GM23338 (cell line): ENCODE measurements at regions not wholly inside any gene's neighbourhood (a gene's known extent, or its start where the extent isn't known, plus 50 kb on each side); places are given as distances from the start of the nearest gene placed in this dataset.

Experiments
- ATAC-seq: fragments of 200-7000 bp; cut with Tn5 transposase; 3 replicates; pipeline ENCODE4 v1.9.1; 2020
- DNase-seq: peaks from one replicate; pipeline ENCODE4 v3.0.0-alpha.2; 2015; ENCODE audit warnings: low spot score
- H2AFZ ChIP-seq: fragments of 200-600 bp; sonication (generic); 2 replicates; pipeline ENCODE4 v1.8.0; 2016; ENCODE audit warnings: antibody characterized with exemption, mild to moderate bottlenecking, moderate library complexity
- H3F3A ChIP-seq: fragments of 200-600 bp; sonication (generic); replicated peaks from 2 replicates; pipeline ENCODE4 v1.8.0; 2017; ENCODE audit warnings: antibody characterized with exemption, mixed run types, low read depth
- H3K27ac ChIP-seq: fragments of 200-600 bp; sonication (generic); 2 replicates; pipeline ENCODE4 v1.6.1; 2016; ENCODE audit warnings: low read depth
- H3K27me3 ChIP-seq: fragments of 200-600 bp; sonication (generic); 2 replicates; pipeline ENCODE4 v1.8.0; 2016; ENCODE audit warnings: mild to moderate bottlenecking, mixed run types, moderate library complexity; ENCODE audit not compliant: insufficient read depth
- H3K36me3 ChIP-seq: fragments of 200-600 bp; sonication (generic); 2 replicates; pipeline ENCODE4 v1.8.0; 2016; ENCODE audit warnings: mild to moderate bottlenecking; ENCODE audit not compliant: insufficient read depth
- H3K4me1 ChIP-seq: fragments of 200-600 bp; sonication (generic); 2 replicates; pipeline ENCODE4 v1.8.0; 2016; ENCODE audit warnings: mild to moderate bottlenecking, moderate library complexity; ENCODE audit not compliant: insufficient read depth
- H3K4me2 ChIP-seq: fragments of 200-600 bp; sonication (generic); 2 replicates; pipeline ENCODE4 v1.7.1; 2017; ENCODE audit warnings: mixed run types
- H3K4me3 ChIP-seq: fragments of 200-600 bp; sonication (generic); 2 replicates; pipeline ENCODE4 v1.6.1; 2016; ENCODE audit warnings: mixed run types
- H3K79me2 ChIP-seq: fragments of 200-600 bp; sonication (generic); replicated peaks from 2 replicates; pipeline ENCODE4 v1.8.0; 2017; ENCODE audit warnings: mild to moderate bottlenecking; ENCODE audit not compliant: insufficient read depth
- H3K9me2 ChIP-seq: fragments of 200-600 bp; sonication (generic); 2 replicates; pipeline ENCODE4 v1.8.0; 2017; ENCODE audit not compliant: insufficient read depth
- H4K20me1 ChIP-seq: fragments of 200-600 bp; sonication (generic); replicated peaks from 2 replicates; pipeline ENCODE4 v1.8.0; 2017; ENCODE audit warnings: mild to moderate bottlenecking; ENCODE audit not compliant: insufficient read depth
- H3K27ac Mint-ChIP-seq: 2 replicates; pipeline ENCODE4 v1.8.0; 2020; ENCODE audit warnings: inconsistent platforms, mild to moderate bottlenecking, moderate library complexity, mixed read lengths
- H3K27me3 Mint-ChIP-seq: 3 replicates; pipeline ENCODE4 v1.8.0; 2022; ENCODE audit warnings: low read depth, mild to moderate bottlenecking, moderate library complexity, mixed read lengths, inconsistent platforms; ENCODE audit not compliant: insufficient read depth, poor library complexity
- H3K36me3 Mint-ChIP-seq: 3 replicates; pipeline ENCODE4 v1.8.0; 2021; ENCODE audit warnings: low read depth, mild to moderate bottlenecking, inconsistent platforms, moderate library complexity, mixed read lengths
- H3K4me1 Mint-ChIP-seq: 3 replicates; pipeline ENCODE4 v1.8.0; 2020; ENCODE audit warnings: mild to moderate bottlenecking, inconsistent platforms, mixed read lengths
- H3K4me3 Mint-ChIP-seq: 3 replicates; pipeline ENCODE4 v1.8.0; 2021; ENCODE audit warnings: moderate library complexity, mild to moderate bottlenecking, inconsistent platforms, mixed read lengths
- H3K9me3 Mint-ChIP-seq: 3 replicates; pipeline ENCODE4 v1.8.0; 2020; ENCODE audit warnings: moderate library complexity, mild to moderate bottlenecking, inconsistent platforms, mixed read lengths
- CREB1 ChIP-seq: fragments of 250-450 bp; sonication (Bioruptor Pico); IDR thresholded peaks from 2 replicates; pipeline ENCODE4 v1.5.0; 2020; ENCODE audit warnings: low read depth, mild to moderate bottlenecking, moderate library complexity
- EZH2 ChIP-seq: fragments of 200-600 bp; sonication (generic); IDR thresholded peaks from one replicate; pipeline ENCODE4 v1.8.0; 2017; ENCODE audit warnings: antibody characterized with exemption, mild to moderate bottlenecking, low read depth; ENCODE audit not compliant: unreplicated experiment
- EZH2phosphoT487 ChIP-seq: fragments of 200-600 bp; sonication (generic); IDR thresholded peaks from one replicate; pipeline ENCODE4 v1.8.1; 2018; ENCODE audit warnings: antibody characterized with exemption; ENCODE audit not compliant: unreplicated experiment
- JUNB ChIP-seq: IDR thresholded peaks from one replicate; pipeline ENCODE4 v1.6.1; 2016; ENCODE audit warnings: antibody characterized with exemption; ENCODE audit not compliant: unreplicated experiment
- NANOG ChIP-seq: IDR thresholded peaks from 2 replicates; pipeline ENCODE4 v1.6.1; 2016; ENCODE audit warnings: antibody characterized with exemption, borderline replicate concordance
- POLR2AphosphoS5 ChIP-seq: IDR thresholded peaks from 2 replicates; pipeline ENCODE4 v1.6.1; 2016; ENCODE audit warnings: antibody characterized with exemption, low read depth
- STAT1 ChIP-seq: IDR thresholded peaks from one replicate; pipeline ENCODE4 v1.6.1; 2016; ENCODE audit warnings: antibody characterized with exemption; ENCODE audit not compliant: unreplicated experiment
- ZNF114 ChIP-seq: fragments of 250-450 bp; sonication (Bioruptor Pico); IDR thresholded peaks from 2 replicates; pipeline ENCODE4 v1.5.0; 2020; ENCODE audit warnings: mild to moderate bottlenecking, moderate library complexity
- ZNF331 ChIP-seq: fragments of 250-450 bp; sonication (Bioruptor Pico); IDR thresholded peaks from 2 replicates; pipeline ENCODE4 v1.5.0; 2020; ENCODE audit warnings: low read depth, mild to moderate bottlenecking, moderate library complexity
- TF ChIP-seq, protein P1 (sequence below), 2 experiments: fragments of 200-600 bp in 1 of 2; sonication (generic) in 1 of 2; conservative IDR thresholded peaks; 2 replicates each; pipeline versions ENCODE4 v1.5.1 to v1.6.1; 2016 to 2017; ENCODE audit warnings: antibody characterized with exemption in 2 of 2, low read depth in 2 of 2, mild to moderate bottlenecking in 2 of 2, moderate library complexity in 1 of 2
- TF ChIP-seq, protein P2 (sequence below): IDR thresholded peaks from 2 replicates; pipeline ENCODE4 v1.6.1; 2016; ENCODE audit warnings: antibody characterized with exemption
- TF ChIP-seq, protein P3 (sequence below): IDR thresholded peaks from one replicate; pipeline ENCODE4 v1.6.1; 2018; ENCODE audit warnings: antibody characterized with exemption; ENCODE audit not compliant: unreplicated experiment

DNA sequence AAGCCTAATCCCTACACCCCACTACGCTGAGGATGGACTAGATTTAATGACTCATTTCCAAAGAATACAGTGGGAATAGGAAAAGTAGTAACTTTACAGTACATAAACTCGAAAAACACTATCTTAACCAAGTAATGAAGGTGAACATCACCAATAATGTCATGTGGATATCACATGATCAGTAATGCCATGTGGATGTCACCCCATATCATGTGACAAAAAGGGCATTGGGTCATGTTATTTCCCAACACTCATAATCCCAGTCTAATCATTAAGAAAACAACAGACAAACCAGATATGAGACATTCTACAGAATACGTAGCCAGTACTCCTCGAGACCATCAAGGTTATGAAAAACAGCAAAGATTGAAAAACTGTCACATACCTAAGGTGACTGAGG is 667.3 kb upstream of the CRIM1 start:
- Mint-ChIP-seq H3K4me3 (no peak overlapping the region), H3K4me1 (no peaks in the 10 kb centered on the region), H3K27me3 (peaks cover 3% of the 10 kb centered on the region), H3K9me3 (no peaks in the 10 kb centered on the region), H3K36me3 (no peaks in the 10 kb centered on the region), H3K27ac (no peak overlapping the region)
- H3K4me2 ChIP-seq, result no peak overlapping the region
- no peaks in the 10 kb centered on the region for H3K79me2 ChIP-seq
- ATAC-seq (no peak), DNase-seq (no peak)
- no peaks in the 10 kb centered on the region for H3K27me3 ChIP-seq
- H4K20me1 ChIP-seq, result no peaks in the 10 kb centered on the region
- no peak overlapping the region for H2AFZ ChIP-seq
- H3K9me2 ChIP-seq, result no peaks in the 10 kb centered on the region
- no peaks in the 10 kb centered on the region for H3F3A ChIP-seq
- no peaks in the 10 kb centered on the region for H3K36me3 ChIP-seq
- H3K4me3 ChIP-seq, result no peak overlapping the region
- no peaks in the 10 kb centered on the region for H3K4me1 ChIP-seq
- H3K27ac ChIP-seq, result no peak overlapping the region
- TF ChIP-seq EZH2, result no peak
- TF ChIP-seq ZNF331 (CRISPR knock-in tag), result no peak
- no peak for TF ChIP-seq CREB1 (CRISPR knock-in tag)
- no peak for TF ChIP-seq JUNB

DNA sequence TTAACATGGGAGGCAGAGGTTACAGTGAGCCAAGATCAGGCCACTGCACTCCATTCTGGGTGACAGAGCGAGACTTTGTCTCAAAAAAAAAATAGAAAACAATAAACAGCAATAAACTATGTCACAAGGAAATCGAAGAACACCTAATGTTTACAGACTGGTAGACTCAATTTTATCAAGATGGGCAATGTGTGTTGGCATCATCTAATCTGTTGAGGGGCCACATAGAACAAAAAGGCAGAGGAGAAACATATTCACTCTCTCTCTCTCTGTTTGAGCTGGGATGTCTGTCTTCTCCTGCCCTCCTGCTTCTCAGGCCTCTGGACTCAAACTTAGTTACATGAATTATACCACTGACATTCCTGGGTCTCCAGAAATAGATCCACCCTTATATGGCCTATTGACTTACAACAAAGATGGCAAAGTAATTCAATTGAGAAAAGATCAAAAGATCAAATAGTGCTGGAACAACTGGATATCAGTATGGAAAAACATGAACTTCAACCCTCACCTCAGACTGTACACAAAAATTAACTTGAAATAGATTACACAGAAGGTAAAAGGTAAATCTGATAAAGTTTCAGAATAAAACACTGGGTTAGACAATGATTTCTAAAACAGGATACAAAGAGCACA is 703.8 kb upstream of the CRIM1 start:
- Mint-ChIP-seq H3K4me1 (no peaks in the 10 kb centered on the region), H3K27ac (no peak overlapping the region), H3K36me3 (no peaks in the 10 kb centered on the region), H3K4me3 (no peak overlapping the region), H3K27me3 (no peaks in the 10 kb centered on the region), H3K9me3 (no peaks in the 10 kb centered on the region)
- Histone ChIP-seq H4K20me1 (no peaks in the 10 kb centered on the region), H3F3A (no peaks in the 10 kb centered on the region), H3K4me1 (no peaks in the 10 kb centered on the region), H3K27me3 (no peaks in the 10 kb centered on the region), H3K4me2 (no peak overlapping the region), H3K9me2 (no peaks in the 10 kb centered on the region), H3K79me2 (no peaks in the 10 kb centered on the region), H3K36me3 (no peaks in the 10 kb centered on the region), H2AFZ (no peak overlapping the region), H3K4me3 (no peak overlapping the region), H3K27ac (no peak overlapping the region)
- no peak for ATAC-seq
- DNase-seq, result no peak
- TF ChIP-seq, protein P1, sequence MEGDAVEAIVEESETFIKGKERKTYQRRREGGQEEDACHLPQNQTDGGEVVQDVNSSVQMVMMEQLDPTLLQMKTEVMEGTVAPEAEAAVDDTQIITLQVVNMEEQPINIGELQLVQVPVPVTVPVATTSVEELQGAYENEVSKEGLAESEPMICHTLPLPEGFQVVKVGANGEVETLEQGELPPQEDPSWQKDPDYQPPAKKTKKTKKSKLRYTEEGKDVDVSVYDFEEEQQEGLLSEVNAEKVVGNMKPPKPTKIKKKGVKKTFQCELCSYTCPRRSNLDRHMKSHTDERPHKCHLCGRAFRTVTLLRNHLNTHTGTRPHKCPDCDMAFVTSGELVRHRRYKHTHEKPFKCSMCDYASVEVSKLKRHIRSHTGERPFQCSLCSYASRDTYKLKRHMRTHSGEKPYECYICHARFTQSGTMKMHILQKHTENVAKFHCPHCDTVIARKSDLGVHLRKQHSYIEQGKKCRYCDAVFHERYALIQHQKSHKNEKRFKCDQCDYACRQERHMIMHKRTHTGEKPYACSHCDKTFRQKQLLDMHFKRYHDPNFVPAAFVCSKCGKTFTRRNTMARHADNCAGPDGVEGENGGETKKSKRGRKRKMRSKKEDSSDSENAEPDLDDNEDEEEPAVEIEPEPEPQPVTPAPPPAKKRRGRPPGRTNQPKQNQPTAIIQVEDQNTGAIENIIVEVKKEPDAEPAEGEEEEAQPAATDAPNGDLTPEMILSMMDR (conservative IDR thresholded peaks at IDR 0.05; ENCODE audit: low read depth in 2 of 2), result no peak
- TF ChIP-seq, protein P2, sequence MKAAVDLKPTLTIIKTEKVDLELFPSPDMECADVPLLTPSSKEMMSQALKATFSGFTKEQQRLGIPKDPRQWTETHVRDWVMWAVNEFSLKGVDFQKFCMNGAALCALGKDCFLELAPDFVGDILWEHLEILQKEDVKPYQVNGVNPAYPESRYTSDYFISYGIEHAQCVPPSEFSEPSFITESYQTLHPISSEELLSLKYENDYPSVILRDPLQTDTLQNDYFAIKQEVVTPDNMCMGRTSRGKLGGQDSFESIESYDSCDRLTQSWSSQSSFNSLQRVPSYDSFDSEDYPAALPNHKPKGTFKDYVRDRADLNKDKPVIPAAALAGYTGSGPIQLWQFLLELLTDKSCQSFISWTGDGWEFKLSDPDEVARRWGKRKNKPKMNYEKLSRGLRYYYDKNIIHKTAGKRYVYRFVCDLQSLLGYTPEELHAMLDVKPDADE, result no peak
- TF ChIP-seq ZNF331 (CRISPR knock-in tag) (no peak), EZH2 (no peak), STAT1 (no peak), EZH2phosphoT487 (no peak), NANOG (no peak), POLR2AphosphoS5 (no peak), JUNB (no peak), CREB1 (CRISPR knock-in tag) (no peak), ZNF114 (no peak)
- TF ChIP-seq, protein P3, sequence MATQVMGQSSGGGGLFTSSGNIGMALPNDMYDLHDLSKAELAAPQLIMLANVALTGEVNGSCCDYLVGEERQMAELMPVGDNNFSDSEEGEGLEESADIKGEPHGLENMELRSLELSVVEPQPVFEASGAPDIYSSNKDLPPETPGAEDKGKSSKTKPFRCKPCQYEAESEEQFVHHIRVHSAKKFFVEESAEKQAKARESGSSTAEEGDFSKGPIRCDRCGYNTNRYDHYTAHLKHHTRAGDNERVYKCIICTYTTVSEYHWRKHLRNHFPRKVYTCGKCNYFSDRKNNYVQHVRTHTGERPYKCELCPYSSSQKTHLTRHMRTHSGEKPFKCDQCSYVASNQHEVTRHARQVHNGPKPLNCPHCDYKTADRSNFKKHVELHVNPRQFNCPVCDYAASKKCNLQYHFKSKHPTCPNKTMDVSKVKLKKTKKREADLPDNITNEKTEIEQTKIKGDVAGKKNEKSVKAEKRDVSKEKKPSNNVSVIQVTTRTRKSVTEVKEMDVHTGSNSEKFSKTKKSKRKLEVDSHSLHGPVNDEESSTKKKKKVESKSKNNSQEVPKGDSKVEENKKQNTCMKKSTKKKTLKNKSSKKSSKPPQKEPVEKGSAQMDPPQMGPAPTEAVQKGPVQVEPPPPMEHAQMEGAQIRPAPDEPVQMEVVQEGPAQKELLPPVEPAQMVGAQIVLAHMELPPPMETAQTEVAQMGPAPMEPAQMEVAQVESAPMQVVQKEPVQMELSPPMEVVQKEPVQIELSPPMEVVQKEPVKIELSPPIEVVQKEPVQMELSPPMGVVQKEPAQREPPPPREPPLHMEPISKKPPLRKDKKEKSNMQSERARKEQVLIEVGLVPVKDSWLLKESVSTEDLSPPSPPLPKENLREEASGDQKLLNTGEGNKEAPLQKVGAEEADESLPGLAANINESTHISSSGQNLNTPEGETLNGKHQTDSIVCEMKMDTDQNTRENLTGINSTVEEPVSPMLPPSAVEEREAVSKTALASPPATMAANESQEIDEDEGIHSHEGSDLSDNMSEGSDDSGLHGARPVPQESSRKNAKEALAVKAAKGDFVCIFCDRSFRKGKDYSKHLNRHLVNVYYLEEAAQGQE, result no peak
